ENCODE measurements at regions not wholly inside any gene's neighbourhood (a gene's known extent, or its start where the extent isn't known, plus 50 kb on each side); places are given as distances from the start of the nearest gene placed in this dataset.
A peak's percentile ranks its signal among the peaks of the same experiment; 100 is the strongest.
"Not testable (repeated sequence)": the region's sequence is repeated elsewhere in the genome, so short reads cannot be mapped to it uniquely, and the experiment has no call there.

DNA sequence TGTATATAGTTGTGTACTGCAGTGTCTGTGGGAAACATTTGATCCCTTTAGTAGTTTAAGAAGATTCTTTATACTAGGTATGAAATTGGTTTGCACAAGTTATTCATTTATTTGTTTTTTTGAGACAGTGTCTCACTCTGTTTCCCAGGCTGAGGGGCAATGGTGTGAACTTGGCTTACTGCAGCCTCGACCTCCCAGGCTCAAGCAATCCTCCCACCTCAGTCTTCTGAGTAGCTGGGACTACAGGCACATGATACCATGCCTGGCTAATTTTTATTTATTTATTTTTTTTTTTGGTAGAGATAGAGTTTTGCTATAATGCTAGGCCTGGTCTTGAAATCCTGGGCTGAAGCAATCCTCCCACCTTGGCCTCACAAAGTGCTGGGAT lies 209.4 kb downstream of the RASSF9 start:
- H3K4me2 ChIP-seq (ENCODE audit: extremely low read depth, insufficient read depth, low read length): peak overlapping the region; percentile 44
- no peak for TF ChIP-seq EZH2 (IDR thresholded peaks at IDR 0.05; ENCODE audit: low read length, missing control alignments)
- TF ChIP-seq, protein P1, sequence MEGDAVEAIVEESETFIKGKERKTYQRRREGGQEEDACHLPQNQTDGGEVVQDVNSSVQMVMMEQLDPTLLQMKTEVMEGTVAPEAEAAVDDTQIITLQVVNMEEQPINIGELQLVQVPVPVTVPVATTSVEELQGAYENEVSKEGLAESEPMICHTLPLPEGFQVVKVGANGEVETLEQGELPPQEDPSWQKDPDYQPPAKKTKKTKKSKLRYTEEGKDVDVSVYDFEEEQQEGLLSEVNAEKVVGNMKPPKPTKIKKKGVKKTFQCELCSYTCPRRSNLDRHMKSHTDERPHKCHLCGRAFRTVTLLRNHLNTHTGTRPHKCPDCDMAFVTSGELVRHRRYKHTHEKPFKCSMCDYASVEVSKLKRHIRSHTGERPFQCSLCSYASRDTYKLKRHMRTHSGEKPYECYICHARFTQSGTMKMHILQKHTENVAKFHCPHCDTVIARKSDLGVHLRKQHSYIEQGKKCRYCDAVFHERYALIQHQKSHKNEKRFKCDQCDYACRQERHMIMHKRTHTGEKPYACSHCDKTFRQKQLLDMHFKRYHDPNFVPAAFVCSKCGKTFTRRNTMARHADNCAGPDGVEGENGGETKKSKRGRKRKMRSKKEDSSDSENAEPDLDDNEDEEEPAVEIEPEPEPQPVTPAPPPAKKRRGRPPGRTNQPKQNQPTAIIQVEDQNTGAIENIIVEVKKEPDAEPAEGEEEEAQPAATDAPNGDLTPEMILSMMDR (conservative IDR thresholded peaks at IDR 0.05 in 1 of 2, IDR thresholded peaks at IDR 0.05 in 1 of 2; ENCODE audit: low read depth in 1 of 2, low read length in 2 of 2): no peak
- peak overlapping the region; percentile 59 for H3K27ac ChIP-seq (ENCODE audit: insufficient read depth, low read length)

DNA sequence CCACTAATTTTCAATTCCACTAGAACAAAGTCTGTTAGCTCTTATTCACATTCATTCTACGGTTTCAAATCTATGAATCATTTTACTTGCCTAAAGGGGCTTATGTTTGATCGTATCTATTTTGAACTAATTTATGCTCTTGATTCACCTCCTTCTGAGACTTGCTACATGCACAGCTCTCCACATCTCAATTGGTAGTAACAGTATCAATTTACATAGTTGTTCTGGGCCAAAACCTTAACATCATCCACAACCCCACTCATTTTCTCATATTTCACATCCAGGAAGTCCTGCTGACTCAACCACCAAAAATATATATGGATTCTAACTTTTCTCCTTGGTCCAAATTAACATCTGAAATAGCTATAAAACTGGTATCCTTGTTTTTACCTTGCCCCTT lies 208.6 kb downstream of the RASSF9 start:
- Histone ChIP-seq H3K4me2 (ENCODE audit: extremely low read depth, insufficient read depth, low read length) (no peak overlapping the region), H3K36me3 (ENCODE audit: control insufficient read depth, insufficient read depth, low read length) (no peaks in the 10 kb centered on the region), H3K27me3 (ENCODE audit: control insufficient read depth, insufficient read depth, low read length) (no peaks in the 10 kb centered on the region), H3K9me3 (ENCODE audit: control insufficient read depth, insufficient read depth, low read depth, low read length) (no peaks in the 10 kb centered on the region), H3K27ac (ENCODE audit: insufficient read depth, low read length) (no peak overlapping the region), H3K9ac (ENCODE audit: insufficient read depth, low read length) (no peak overlapping the region), H3K4me1 (ENCODE audit: control insufficient read depth, extremely low read depth, insufficient read depth, low read length) (peaks cover 12% of the 10 kb centered on the region), H4K20me1 (ENCODE audit: control insufficient read depth, extremely low read depth, insufficient read depth, low read length) (no peaks in the 10 kb centered on the region), H3K79me2 (ENCODE audit: control insufficient read depth, insufficient read depth, low read length) (no peaks in the 10 kb centered on the region), H3K4me3 (replicated peaks in 1 of 4; ENCODE audit: control extremely low read depth in 1 of 4, insufficient read depth in 1 of 4, low read depth in 3 of 4, low read length in 4 of 4) (no peak overlapping the region), H2AFZ (ENCODE audit: low read length) (no peak overlapping the region)
- peak; percentile 28 to 90 for DNase-seq (ENCODE audit: low read depth in 2 of 2)
- TF ChIP-seq EZH2 (IDR thresholded peaks at IDR 0.05; ENCODE audit: low read length, missing control alignments): no peak
- TF ChIP-seq, protein P1 (conservative IDR thresholded peaks at IDR 0.05 in 1 of 2, IDR thresholded peaks at IDR 0.05 in 1 of 2; ENCODE audit: low read depth in 1 of 2, low read length in 2 of 2): no peak

More for the DNA sequence above, 209.4 kb downstream of the RASSF9 start:
- Histone ChIP-seq H3K79me2 (ENCODE audit: control insufficient read depth, insufficient read depth, low read length) (no peaks in the 10 kb centered on the region), H4K20me1 (ENCODE audit: control insufficient read depth, extremely low read depth, insufficient read depth, low read length) (no peaks in the 10 kb centered on the region), H3K36me3 (ENCODE audit: control insufficient read depth, insufficient read depth, low read length) (no peaks in the 10 kb centered on the region), H3K27me3 (ENCODE audit: control insufficient read depth, insufficient read depth, low read length) (no peaks in the 10 kb centered on the region), H3K9ac (ENCODE audit: insufficient read depth, low read length) (no peak overlapping the region), H2AFZ (ENCODE audit: low read length) (no peak overlapping the region), H3K9me3 (ENCODE audit: control insufficient read depth, insufficient read depth, low read depth, low read length) (no peaks in the 10 kb centered on the region), H3K4me3 (replicated peaks in 1 of 4; ENCODE audit: control extremely low read depth in 1 of 4, insufficient read depth in 1 of 4, low read depth in 3 of 4, low read length in 4 of 4) (no peak overlapping the region), H3K4me1 (ENCODE audit: control insufficient read depth, extremely low read depth, insufficient read depth, low read length) (peaks cover 12% of the 10 kb centered on the region)
- no peak for DNase-seq (ENCODE audit: low read depth in 2 of 2)

DNA sequence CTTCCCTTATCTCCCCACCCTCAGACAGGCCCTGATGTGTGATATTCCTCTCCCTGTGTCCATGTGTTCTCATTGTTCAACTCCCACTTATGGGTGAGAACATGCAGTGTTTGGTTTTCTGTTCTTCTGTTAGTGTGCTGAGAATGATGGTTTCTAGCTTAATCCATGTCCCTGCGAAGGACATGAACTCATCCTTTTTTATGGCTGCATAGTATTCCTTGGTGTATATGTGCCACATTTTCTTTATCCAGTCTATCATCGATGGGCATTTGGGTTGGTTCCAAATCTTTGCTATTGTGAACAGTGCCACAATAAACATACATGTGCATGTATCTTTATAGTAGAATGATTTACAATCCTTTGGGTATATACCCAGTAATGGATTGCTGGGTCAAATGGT lies 207.6 kb downstream of the RASSF9 start:
- not testable (repeated sequence) for H2AFZ ChIP-seq (ENCODE audit: low read length); H3K36me3 ChIP-seq (ENCODE audit: control insufficient read depth, insufficient read depth, low read length); H3K4me3 ChIP-seq (replicated peaks in 1 of 4; ENCODE audit: control extremely low read depth in 1 of 4, insufficient read depth in 1 of 4, low read depth in 3 of 4, low read length in 4 of 4); H3K4me2 ChIP-seq (ENCODE audit: extremely low read depth, insufficient read depth, low read length); H3K9me3 ChIP-seq (ENCODE audit: control insufficient read depth, insufficient read depth, low read depth, low read length); H4K20me1 ChIP-seq (ENCODE audit: control insufficient read depth, extremely low read depth, insufficient read depth, low read length); H3K27ac ChIP-seq (ENCODE audit: insufficient read depth, low read length); H3K79me2 ChIP-seq (ENCODE audit: control insufficient read depth, insufficient read depth, low read length); H3K9ac ChIP-seq (ENCODE audit: insufficient read depth, low read length); H3K27me3 ChIP-seq (ENCODE audit: control insufficient read depth, insufficient read depth, low read length); DNase-seq (ENCODE audit: low read depth in 2 of 2)
- peaks cover 12% of the 10 kb centered on the region for H3K4me1 ChIP-seq (ENCODE audit: control insufficient read depth, extremely low read depth, insufficient read depth, low read length)
